Activated T-cell treated with anti-CD3 and anti-CD28 coated beads, Interleukin-2, amount 50 U/mL, for 4 hours (primary cell): ENCODE measurements at regions not wholly inside any gene's neighbourhood (a gene's known extent, or its start where the extent isn't known, plus 50 kb on each side); places are given as distances from the start of the nearest gene placed in this dataset.

ENCODE experiments used
- ATAC-seq, 2 donors: fragments of 200-7000 bp; cut with Tn5 transposase; one replicate each; pipeline ENCODE4 v1.10.0; 2021
- DNase-seq: peaks from one replicate; pipeline ENCODE4 v3.0.0-alpha.2; 2020
- H3K27me3 Mint-ChIP-seq: one replicate; pipeline ENCODE4 v1.8.0; 2021; ENCODE audit warnings: low read depth, mixed read lengths
- H3K36me3 Mint-ChIP-seq: one replicate; pipeline ENCODE4 v1.8.0; 2022; ENCODE audit warnings: mixed read lengths; ENCODE audit not compliant: insufficient read depth
- H3K4me1 Mint-ChIP-seq: one replicate; pipeline ENCODE4 v1.8.0; 2021; ENCODE audit warnings: low read depth, mixed read lengths
- H3K4me3 Mint-ChIP-seq: one replicate; pipeline ENCODE4 v1.8.0; 2021; ENCODE audit warnings: mild to moderate bottlenecking, moderate library complexity, mixed read lengths
- H3K9me3 Mint-ChIP-seq: one replicate; pipeline ENCODE4 v1.8.0; 2021; ENCODE audit warnings: mixed read lengths

DNA sequence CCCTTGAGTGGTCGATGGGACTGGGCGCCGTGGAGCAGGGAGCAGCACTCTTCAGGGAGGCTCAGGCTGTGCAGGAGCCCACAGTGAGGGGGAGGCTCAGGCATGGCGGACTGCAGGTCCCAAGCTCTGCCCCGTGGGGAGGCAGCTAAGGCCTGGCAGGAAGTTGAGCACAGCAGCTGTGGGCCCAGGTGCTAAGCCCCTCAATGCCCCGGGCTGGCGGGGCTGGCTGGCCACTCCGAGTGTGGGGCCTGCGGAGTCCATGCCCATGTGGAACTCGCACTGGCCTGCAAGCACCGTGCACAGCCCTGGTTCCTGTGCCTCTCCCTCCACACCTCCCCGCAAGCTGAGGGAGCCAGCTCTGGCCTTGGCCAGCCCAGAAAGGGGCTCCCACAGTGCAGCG is 948.4 kb upstream of the EYS start:
- no peak for ATAC-seq
- H3K9me3 Mint-ChIP-seq, result peaks cover 23% of the 10 kb centered on the region
- no peaks in the 10 kb centered on the region for H3K27me3 Mint-ChIP-seq
- H3K4me1 Mint-ChIP-seq, result no peaks in the 10 kb centered on the region
- no peaks in the 10 kb centered on the region for H3K36me3 Mint-ChIP-seq
- no peak overlapping the region for H3K4me3 Mint-ChIP-seq
- DNase-seq, result no peak

- DNase-seq (no peak), ATAC-seq (no peak)
- H3K36me3 Mint-ChIP-seq, result no peaks in the 10 kb centered on the region
- H3K4me3 Mint-ChIP-seq, result no peak overlapping the region
- peaks cover 6% of the 10 kb centered on the region for H3K9me3 Mint-ChIP-seq
- no peaks in the 10 kb centered on the region for H3K4me1 Mint-ChIP-seq
- H3K27me3 Mint-ChIP-seq, result no peaks in the 10 kb centered on the region
Observed at GRCh38 chr6:66638518-66638917, 931.5 kb upstream of the EYS start.

DNA sequence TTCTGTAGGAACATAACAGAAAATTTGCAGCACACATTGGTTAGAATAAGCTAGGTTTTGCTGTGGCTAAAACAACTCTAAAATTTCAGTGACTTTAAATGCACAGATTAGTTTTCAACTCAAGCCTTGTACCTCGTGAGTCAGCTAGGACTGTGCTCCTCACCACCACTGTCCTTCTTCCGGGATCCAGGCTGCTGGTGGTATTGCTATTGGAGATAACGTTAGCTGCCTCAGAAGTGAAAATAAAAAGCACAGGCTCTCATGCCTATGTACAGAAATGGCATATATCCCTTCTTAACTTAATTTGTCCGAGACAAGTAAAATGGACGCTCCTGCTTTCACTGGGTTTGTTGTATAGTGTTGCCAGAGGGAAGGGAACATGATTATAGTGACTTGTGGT is 931.1 kb upstream of the EYS start:
- Mint-ChIP-seq H3K36me3 (no peaks in the 10 kb centered on the region), H3K27me3 (no peaks in the 10 kb centered on the region), H3K4me3 (no peak overlapping the region)

GRCh38 chr6:66628917-66629316 is 921.9 kb upstream of the EYS start:
- no peak overlapping the region for H3K4me3 Mint-ChIP-seq
- no peaks in the 10 kb centered on the region for H3K27me3 Mint-ChIP-seq
- no peak for DNase-seq
- no peak for ATAC-seq
- peaks cover 8% of the 10 kb centered on the region for H3K9me3 Mint-ChIP-seq
- H3K36me3 Mint-ChIP-seq, result no peaks in the 10 kb centered on the region
- H3K4me1 Mint-ChIP-seq, result no peaks in the 10 kb centered on the region

More for the DNA sequence above, 931.1 kb upstream of the EYS start:
- DNase-seq (no peak), ATAC-seq (no peak)
- Mint-ChIP-seq H3K4me1 (no peaks in the 10 kb centered on the region), H3K9me3 (peaks cover 5% of the 10 kb centered on the region)

DNA sequence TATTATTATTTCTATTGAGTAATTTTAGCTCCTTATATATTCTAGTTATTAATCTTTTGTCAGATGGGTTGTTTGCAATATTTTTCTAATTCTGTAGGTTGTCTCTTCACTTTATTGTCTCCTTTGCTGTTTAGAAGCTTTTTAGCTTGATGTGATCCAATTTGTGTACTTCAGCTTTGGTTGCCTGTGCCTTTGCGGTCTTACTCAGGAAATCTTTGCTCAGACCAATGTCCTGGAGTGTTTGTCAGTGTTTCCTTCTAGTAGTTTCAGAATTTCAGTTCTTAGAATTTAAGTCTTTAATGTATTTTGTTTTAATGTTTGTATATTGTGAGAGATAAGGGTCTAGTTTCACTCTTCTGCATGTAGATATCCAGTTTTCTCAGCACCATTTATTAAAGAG is 916.0 kb upstream of the EYS start:
- Mint-ChIP-seq H3K36me3 (no peaks in the 10 kb centered on the region), H3K9me3 (peaks cover 7% of the 10 kb centered on the region), H3K27me3 (no peaks in the 10 kb centered on the region), H3K4me1 (no peaks in the 10 kb centered on the region), H3K4me3 (no peak overlapping the region)
- no peak for ATAC-seq
- DNase-seq, result no peak

DNA sequence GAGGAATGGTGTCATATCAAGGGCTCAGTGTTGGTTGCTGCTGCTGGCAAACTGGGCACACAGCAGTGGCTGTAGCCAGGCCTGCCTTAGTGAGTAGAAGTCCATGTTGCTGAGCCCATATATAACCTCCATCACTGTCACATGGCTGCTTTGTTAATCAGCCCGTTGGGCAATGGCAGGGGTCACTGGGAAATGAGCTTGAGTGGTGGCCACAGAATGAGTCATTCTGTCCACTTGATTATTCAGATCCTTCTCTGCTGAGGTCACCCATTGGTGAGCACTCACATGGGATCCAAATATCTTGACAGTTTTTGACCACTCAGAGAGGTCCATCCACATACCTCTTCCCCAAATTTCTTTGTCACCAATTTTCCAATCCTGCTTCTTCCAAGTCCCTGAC is 898.9 kb upstream of the EYS start:
- Mint-ChIP-seq H3K9me3 (peaks cover 11% of the 10 kb centered on the region), H3K4me1 (no peaks in the 10 kb centered on the region), H3K36me3 (no peaks in the 10 kb centered on the region), H3K4me3 (no peak overlapping the region), H3K27me3 (no peaks in the 10 kb centered on the region)
- ATAC-seq, result no peak
- DNase-seq, result no peak

GRCh38 chr6:66605011-66605410 is 898.0 kb upstream of the EYS start:
- Mint-ChIP-seq H3K4me3 (no peak overlapping the region), H3K36me3 (no peaks in the 10 kb centered on the region), H3K27me3 (no peaks in the 10 kb centered on the region), H3K4me1 (no peaks in the 10 kb centered on the region), H3K9me3 (peaks cover 15% of the 10 kb centered on the region)
- ATAC-seq (no peak), DNase-seq (no peak)

- H3K9me3 Mint-ChIP-seq, result peaks cover 18% of the 10 kb centered on the region
- no peak overlapping the region for H3K4me3 Mint-ChIP-seq
- H3K4me1 Mint-ChIP-seq, result no peaks in the 10 kb centered on the region
- no peak for ATAC-seq
- H3K36me3 Mint-ChIP-seq, result no peaks in the 10 kb centered on the region
- DNase-seq, result no peak
- no peaks in the 10 kb centered on the region for H3K27me3 Mint-ChIP-seq
Observed at GRCh38 chr6:66599541-66599940, 892.5 kb upstream of the EYS start.

DNA sequence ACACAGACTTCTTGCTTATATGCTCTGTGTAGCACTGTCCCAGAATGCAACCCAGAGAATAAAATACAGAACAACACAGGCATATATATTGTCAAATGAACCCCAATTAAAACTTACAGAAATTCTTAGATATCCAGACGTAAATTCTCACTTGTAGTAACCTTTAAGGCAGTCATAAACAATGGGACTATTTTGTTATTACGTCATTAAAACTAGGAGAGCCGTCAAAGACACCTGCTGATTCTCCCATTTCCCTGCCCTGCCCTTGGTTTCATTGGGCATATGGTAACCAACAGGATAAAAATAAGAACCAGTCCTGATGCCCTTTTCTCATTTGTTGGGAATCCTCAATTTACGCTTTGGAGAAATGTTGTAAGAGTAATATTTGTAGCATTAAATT is 871.3 kb upstream of the EYS start:
- Mint-ChIP-seq H3K27me3 (no peaks in the 10 kb centered on the region), H3K4me1 (no peaks in the 10 kb centered on the region), H3K36me3 (no peaks in the 10 kb centered on the region), H3K9me3 (peaks cover 3% of the 10 kb centered on the region), H3K4me3 (no peak overlapping the region)
- DNase-seq (no peak), ATAC-seq (no peak)

- Mint-ChIP-seq H3K36me3 (no peaks in the 10 kb centered on the region), H3K27me3 (no peaks in the 10 kb centered on the region)
Observed at GRCh38 chr6:66568271-66568670, 861.2 kb upstream of the EYS start.

GRCh38 chr6:66561479-66561878 is 854.5 kb upstream of the EYS start:
- ATAC-seq (no peak), DNase-seq (no peak)
- Mint-ChIP-seq H3K9me3 (peaks cover 3% of the 10 kb centered on the region), H3K36me3 (no peaks in the 10 kb centered on the region), H3K4me3 (no peak overlapping the region), H3K27me3 (no peaks in the 10 kb centered on the region), H3K4me1 (no peaks in the 10 kb centered on the region)

More at GRCh38 chr6:66568271-66568670, 861.2 kb upstream of the EYS start:
- H3K9me3 Mint-ChIP-seq, result peaks cover 5% of the 10 kb centered on the region
- H3K4me3 Mint-ChIP-seq, result no peak overlapping the region
- ATAC-seq (no peak), DNase-seq (no peak)
- H3K4me1 Mint-ChIP-seq, result no peaks in the 10 kb centered on the region

DNA sequence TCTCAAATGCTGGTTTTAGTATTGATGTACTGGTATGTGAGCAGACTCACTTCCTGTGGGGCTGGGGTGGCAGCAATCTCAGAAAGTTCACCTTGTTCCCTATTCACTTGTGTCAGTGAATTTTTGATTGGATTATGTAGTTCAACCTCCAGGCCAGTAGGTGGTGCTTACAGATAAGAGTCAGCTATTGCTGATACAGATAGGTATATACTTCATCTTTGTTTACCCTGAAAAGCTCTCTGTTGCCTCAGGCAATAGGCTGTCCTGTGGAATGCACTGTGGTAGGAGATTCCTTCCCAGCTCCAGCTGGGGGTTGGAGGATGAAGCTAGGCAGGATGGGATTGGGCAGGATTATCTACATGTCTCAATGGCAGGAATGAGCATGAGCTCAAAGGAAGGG is 851.2 kb upstream of the EYS start:
- ATAC-seq (no peak), DNase-seq (no peak)
- peaks cover 24% of the 10 kb centered on the region for H3K9me3 Mint-ChIP-seq
- H3K36me3 Mint-ChIP-seq, result no peaks in the 10 kb centered on the region
- no peaks in the 10 kb centered on the region for H3K4me1 Mint-ChIP-seq
- H3K27me3 Mint-ChIP-seq, result no peaks in the 10 kb centered on the region
- H3K4me3 Mint-ChIP-seq, result no peak overlapping the region

DNA sequence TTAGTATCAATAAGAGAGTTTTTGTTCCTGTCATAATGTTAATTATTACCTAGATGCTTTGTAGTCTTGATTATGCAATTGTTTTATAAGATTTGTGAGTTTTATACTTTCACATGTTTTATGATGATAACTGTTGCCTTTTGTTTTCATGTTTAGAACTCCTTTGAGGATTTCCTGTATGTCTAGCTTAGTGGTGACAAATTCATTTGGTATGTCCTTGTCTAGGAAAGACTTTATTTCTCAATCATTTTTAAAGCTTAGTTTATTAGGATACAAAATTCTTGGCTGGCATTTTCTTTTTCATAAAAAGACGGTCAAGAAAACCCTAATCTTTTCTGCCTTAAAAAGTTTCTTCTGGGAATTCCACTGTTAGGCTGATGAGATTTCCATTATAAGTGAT is 849.9 kb upstream of the EYS start:
- Mint-ChIP-seq H3K9me3 (peaks cover 24% of the 10 kb centered on the region), H3K27me3 (no peaks in the 10 kb centered on the region), H3K4me1 (no peaks in the 10 kb centered on the region), H3K4me3 (no peak overlapping the region), H3K36me3 (no peaks in the 10 kb centered on the region)
- ATAC-seq (no peak), DNase-seq (no peak)

GRCh38 chr6:66555082-66555481 is 848.1 kb upstream of the EYS start:
- Mint-ChIP-seq H3K27me3 (no peaks in the 10 kb centered on the region), H3K36me3 (no peaks in the 10 kb centered on the region), H3K4me3 (no peak overlapping the region), H3K9me3 (peaks cover 31% of the 10 kb centered on the region), H3K4me1 (no peaks in the 10 kb centered on the region)
- no peak for DNase-seq
- no peak for ATAC-seq

DNA sequence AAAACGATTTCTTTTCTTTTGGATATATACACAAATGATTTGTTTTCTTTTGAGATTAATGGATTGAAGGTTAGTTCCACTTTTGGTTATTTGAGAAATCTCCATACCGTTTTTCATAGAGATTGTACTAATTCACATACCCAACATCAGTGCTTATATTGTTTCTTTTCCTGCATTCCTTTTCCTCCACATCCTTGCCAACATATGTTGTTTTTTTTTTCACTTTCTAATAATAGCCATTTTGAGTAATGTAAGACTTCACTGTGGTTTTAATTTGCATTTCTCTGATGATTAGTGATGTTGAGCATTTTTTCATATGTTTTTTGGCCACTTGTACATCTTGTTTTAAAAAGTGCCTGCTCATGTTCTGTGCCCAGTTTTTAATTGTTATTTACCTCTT is 846.4 kb upstream of the EYS start:
- Mint-ChIP-seq H3K27me3 (no peaks in the 10 kb centered on the region), H3K36me3 (no peaks in the 10 kb centered on the region), H3K4me3 (no peak overlapping the region), H3K4me1 (no peaks in the 10 kb centered on the region), H3K9me3 (peaks cover 31% of the 10 kb centered on the region)
- ATAC-seq (no peak), DNase-seq (no peak)

GRCh38 chr6:66538551-66539135 is 831.6 kb upstream of the EYS start:
- Mint-ChIP-seq H3K36me3 (no peaks in the 10 kb centered on the region), H3K4me1 (no peaks in the 10 kb centered on the region), H3K9me3 (peaks cover 7% of the 10 kb centered on the region), H3K4me3 (no peak overlapping the region), H3K27me3 (no peaks in the 10 kb centered on the region)
- ATAC-seq (no peak), DNase-seq (no peak)
